ENCODE measurements at regions not wholly inside any gene's neighbourhood (a gene's known extent, or its start where the extent isn't known, plus 50 kb on each side); places are given as distances from the start of the nearest gene placed in this dataset.

DNA sequence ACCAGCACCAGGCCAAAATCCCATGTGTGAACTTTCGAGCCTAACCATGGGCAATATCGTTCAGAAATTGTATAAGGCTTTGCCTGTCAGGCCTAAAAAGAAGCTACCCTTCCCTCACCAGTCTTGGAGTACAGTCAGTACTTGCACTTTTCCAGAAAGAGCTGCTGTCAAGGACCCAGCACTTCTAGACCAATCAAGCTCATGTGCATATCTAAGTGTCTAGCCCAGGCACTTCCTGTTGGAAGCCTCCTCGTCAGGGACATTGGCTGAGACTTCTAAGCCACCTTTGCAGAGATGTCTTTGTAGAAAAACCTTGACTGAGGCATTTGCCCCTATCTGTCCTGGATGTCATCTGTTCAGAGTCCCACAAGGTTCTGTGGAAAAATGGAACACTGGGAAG is 1930.5 kb downstream of the EFNA5 start:
- TF ChIP-seq POLR2AphosphoS5 (IDR thresholded peaks at IDR 0.05) (no peak), POLR2A (IDR thresholded peaks at IDR 0.05) (no peak)
- TF ChIP-seq, protein P1, sequence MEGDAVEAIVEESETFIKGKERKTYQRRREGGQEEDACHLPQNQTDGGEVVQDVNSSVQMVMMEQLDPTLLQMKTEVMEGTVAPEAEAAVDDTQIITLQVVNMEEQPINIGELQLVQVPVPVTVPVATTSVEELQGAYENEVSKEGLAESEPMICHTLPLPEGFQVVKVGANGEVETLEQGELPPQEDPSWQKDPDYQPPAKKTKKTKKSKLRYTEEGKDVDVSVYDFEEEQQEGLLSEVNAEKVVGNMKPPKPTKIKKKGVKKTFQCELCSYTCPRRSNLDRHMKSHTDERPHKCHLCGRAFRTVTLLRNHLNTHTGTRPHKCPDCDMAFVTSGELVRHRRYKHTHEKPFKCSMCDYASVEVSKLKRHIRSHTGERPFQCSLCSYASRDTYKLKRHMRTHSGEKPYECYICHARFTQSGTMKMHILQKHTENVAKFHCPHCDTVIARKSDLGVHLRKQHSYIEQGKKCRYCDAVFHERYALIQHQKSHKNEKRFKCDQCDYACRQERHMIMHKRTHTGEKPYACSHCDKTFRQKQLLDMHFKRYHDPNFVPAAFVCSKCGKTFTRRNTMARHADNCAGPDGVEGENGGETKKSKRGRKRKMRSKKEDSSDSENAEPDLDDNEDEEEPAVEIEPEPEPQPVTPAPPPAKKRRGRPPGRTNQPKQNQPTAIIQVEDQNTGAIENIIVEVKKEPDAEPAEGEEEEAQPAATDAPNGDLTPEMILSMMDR (IDR thresholded peaks at IDR 0.05) = no peak
- Histone ChIP-seq H3K27me3 (replicated peaks; ENCODE audit: insufficient read depth) (no peaks in the 10 kb centered on the region), H3K4me3 (no peak overlapping the region), H3K36me3 (no peaks in the 10 kb centered on the region), H3K4me1 (replicated peaks) (no peaks in the 10 kb centered on the region), H3K9me3 (no peaks in the 10 kb centered on the region), H3K27ac (no peak overlapping the region)
- DNase-seq (ENCODE audit: low spot score) = no peak
- 86% methylated on average over 3 of the region's 3 CpGs for WGBS
- intact Hi-C loops (cut with DNase I) = no loop called here

DNA sequence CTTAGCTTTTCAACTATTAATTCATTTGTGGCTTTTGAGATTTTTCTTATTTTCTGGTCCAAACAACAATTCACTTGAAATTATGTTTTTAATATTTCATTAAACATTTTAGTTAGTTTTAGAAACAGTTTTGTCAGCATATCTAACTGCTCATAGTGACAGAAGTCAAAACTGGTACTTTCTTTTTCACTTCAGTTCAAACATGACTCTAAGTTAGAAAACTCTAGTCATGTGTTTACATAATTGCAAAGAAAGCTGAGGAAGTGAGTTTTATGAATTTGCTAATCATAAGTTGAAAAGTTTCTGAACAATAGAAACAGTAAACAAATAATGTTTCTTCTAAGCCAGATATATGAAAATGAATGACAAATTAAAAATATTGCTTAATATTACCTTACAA is 1931.0 kb downstream of the EFNA5 start:
- H3K4me1 ChIP-seq (replicated peaks) = no peaks in the 10 kb centered on the region
- intact Hi-C loops (cut with DNase I) = no loop called here
- H3K27ac ChIP-seq = no peak overlapping the region
- TF ChIP-seq, protein P1 (IDR thresholded peaks at IDR 0.05) = no peak
- TF ChIP-seq POLR2A (IDR thresholded peaks at IDR 0.05) = no peak
- TF ChIP-seq POLR2AphosphoS5 (IDR thresholded peaks at IDR 0.05) = no peak
- no peak overlapping the region for H3K4me3 ChIP-seq
- no peaks in the 10 kb centered on the region for H3K9me3 ChIP-seq
- H3K36me3 ChIP-seq = no peaks in the 10 kb centered on the region
- DNase-seq (ENCODE audit: low spot score) = no peak
- no peaks in the 10 kb centered on the region for H3K27me3 ChIP-seq (replicated peaks; ENCODE audit: insufficient read depth)

DNA sequence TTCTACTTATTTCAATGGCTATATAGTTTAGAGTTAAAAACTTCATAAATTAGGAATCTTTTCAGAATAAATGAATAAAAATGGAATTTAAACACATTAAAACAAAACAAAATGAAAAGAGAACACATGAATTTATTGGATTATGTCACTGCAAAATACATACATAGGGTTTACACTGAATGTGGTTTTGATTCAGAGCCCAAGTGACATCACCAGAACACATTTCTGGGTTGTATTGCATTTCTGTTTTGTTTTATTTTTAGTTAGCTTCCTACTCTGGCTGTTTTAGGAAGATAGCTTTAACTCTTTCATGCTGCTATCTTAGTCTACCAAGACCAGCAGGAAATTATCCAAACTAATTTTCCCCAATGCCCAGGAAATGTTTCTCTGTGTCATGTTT is 1935.0 kb downstream of the EFNA5 start:
- Histone ChIP-seq H3K4me3 (no peak overlapping the region), H3K4me1 (replicated peaks) (no peaks in the 10 kb centered on the region), H3K27ac (no peak overlapping the region), H3K9me3 (no peaks in the 10 kb centered on the region), H3K36me3 (no peaks in the 10 kb centered on the region), H3K27me3 (replicated peaks; ENCODE audit: insufficient read depth) (no peaks in the 10 kb centered on the region)
- intact Hi-C loops (cut with DNase I) = no loop called here
- no peak for DNase-seq (ENCODE audit: low spot score)
- no peak for TF ChIP-seq POLR2AphosphoS5 (IDR thresholded peaks at IDR 0.05)
- TF ChIP-seq, protein P1 (IDR thresholded peaks at IDR 0.05) = no peak
- no peak for TF ChIP-seq POLR2A (IDR thresholded peaks at IDR 0.05)

DNA sequence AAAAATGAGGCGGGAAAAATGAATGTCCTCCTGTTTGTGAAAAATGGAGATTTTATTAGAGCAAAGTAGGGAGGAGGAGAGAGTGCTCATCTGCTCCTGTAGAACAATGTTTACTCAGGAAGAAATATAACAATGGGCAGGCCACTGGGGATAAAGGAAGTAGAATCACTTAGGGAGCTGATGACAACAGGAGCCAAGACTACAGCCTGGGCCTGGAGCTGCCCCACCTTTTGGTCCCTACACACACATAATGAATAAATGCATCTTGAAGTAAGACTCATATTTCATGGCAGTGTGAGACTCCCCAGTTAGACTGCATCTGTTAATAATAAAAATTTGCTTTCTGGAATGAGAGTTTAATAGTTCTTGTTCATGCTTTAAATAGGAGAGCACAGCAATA is 1939.8 kb downstream of the EFNA5 start:
- DNase-seq (ENCODE audit: low spot score) = no peak
- no peak for TF ChIP-seq POLR2A (IDR thresholded peaks at IDR 0.05)
- TF ChIP-seq POLR2AphosphoS5 (IDR thresholded peaks at IDR 0.05) = no peak
- TF ChIP-seq, protein P1 (IDR thresholded peaks at IDR 0.05) = no peak
- no peak overlapping the region for H3K27ac ChIP-seq
- no peaks in the 10 kb centered on the region for H3K36me3 ChIP-seq
- no peak overlapping the region for H3K4me3 ChIP-seq
- no peaks in the 10 kb centered on the region for H3K9me3 ChIP-seq
- intact Hi-C loops (cut with DNase I) = no loop called here
- 54% methylated on average over 1 of the region's 1 CpG for WGBS
- H3K4me1 ChIP-seq (replicated peaks) = no peaks in the 10 kb centered on the region
- no peaks in the 10 kb centered on the region for H3K27me3 ChIP-seq (replicated peaks; ENCODE audit: insufficient read depth)

DNA sequence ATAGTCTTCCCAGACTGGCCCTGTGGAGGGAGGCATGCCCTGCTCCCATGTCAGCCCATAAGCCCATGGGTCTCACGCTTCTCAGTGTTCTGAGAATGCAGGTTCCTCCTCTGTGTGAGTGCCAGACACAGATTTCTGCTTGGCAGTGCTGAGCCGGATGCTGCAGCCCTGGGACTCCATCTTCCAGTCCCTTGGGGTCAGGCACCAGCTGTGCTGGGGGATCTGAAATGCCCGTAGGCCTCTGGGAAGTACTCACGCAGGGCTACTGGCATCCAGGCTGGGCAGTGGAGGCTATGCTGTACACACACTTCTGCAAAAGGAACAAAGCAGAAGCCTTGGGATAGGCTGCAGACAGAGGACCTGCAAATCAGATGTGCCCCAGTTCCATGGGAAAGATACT is 1944.6 kb downstream of the EFNA5 start:
- Histone ChIP-seq H3K36me3 (no peaks in the 10 kb centered on the region), H3K9me3 (no peaks in the 10 kb centered on the region), H3K27me3 (replicated peaks; ENCODE audit: insufficient read depth) (no peaks in the 10 kb centered on the region), H3K4me1 (replicated peaks) (no peaks in the 10 kb centered on the region), H3K4me3 (no peak overlapping the region), H3K27ac (no peak overlapping the region)
- 94% methylated on average over 4 of the region's 4 CpGs for WGBS
- TF ChIP-seq, protein P1 (IDR thresholded peaks at IDR 0.05) = no peak
- TF ChIP-seq POLR2A (IDR thresholded peaks at IDR 0.05) (no peak), POLR2AphosphoS5 (IDR thresholded peaks at IDR 0.05) (no peak)
- intact Hi-C loops (cut with DNase I) = no loop called here
- no peak for DNase-seq (ENCODE audit: low spot score)
